Activated naive CD8-positive, alpha-beta T cell treated with anti-CD3 and anti-CD28 coated beads, Interleukin-2, amount 10 ng/mL, durations not matched to agents 7 days and 5 days (primary cell): ENCODE measurements at regions not wholly inside any gene's neighbourhood (a gene's known extent, or its start where the extent isn't known, plus 50 kb on each side); places are given as distances from the start of the nearest gene placed in this dataset.
A peak's percentile ranks its signal among the peaks of the same experiment; 100 is the strongest.
"Not testable (repeated sequence)": the region's sequence is repeated elsewhere in the genome, so short reads cannot be mapped to it uniquely, and the experiment has no call there.

ENCODE experiments used
- ATAC-seq: fragments of 150-1000 bp; cut with Tn5 transposase; one replicate; pipeline ENCODE4 v1.10.0; 2021; ENCODE audit warnings: low read depth, moderate library complexity
- POLR2A ChIA-PET: fragments of 350-600 bp; sonication (Branson Sonifier 250); formaldehyde crosslinking; loops from one replicate; lab custom pipeline; 2021; ENCODE audit warnings: antibody characterized with exemption; lab: Charles Lee
- DNase-seq: peaks from one replicate; pipeline ENCODE4 v3.0.0; 2021
- H3K27ac Mint-ChIP-seq: one replicate; pipeline ENCODE4 v1.8.0; 2022; ENCODE audit warnings: mild to moderate bottlenecking, mixed read lengths
- H3K27me3 Mint-ChIP-seq: one replicate; pipeline ENCODE4 v1.8.0; 2022; ENCODE audit warnings: mild to moderate bottlenecking, moderate library complexity, mixed read lengths
- H3K36me3 Mint-ChIP-seq: one replicate; pipeline ENCODE4 v1.8.0; 2021; ENCODE audit warnings: mild to moderate bottlenecking, mixed read lengths
- H3K4me1 Mint-ChIP-seq: one replicate; pipeline ENCODE4 v1.8.0; 2021; ENCODE audit warnings: mixed read lengths
- H3K4me3 Mint-ChIP-seq: one replicate; pipeline ENCODE4 v1.8.0; 2022; ENCODE audit warnings: mild to moderate bottlenecking, moderate library complexity, mixed read lengths
- H3K9me3 Mint-ChIP-seq: one replicate; pipeline ENCODE4 v1.8.0; 2021; ENCODE audit warnings: mixed read lengths

- ATAC-seq = not testable (repeated sequence)
These were observed 55.3 kb upstream of the THOC2 start for GRCh38 chrX:123788193-123788592.

GRCh38 chrX:123788744-123789143, 55.9 kb upstream of the THOC2 start:
- ATAC-seq = no peak
- Mint-ChIP-seq H3K27me3 (peaks cover 3% of the 10 kb centered on the region), H3K27ac (no peak overlapping the region), H3K36me3 (no peaks in the 10 kb centered on the region), H3K9me3 (no peaks in the 10 kb centered on the region), H3K4me1 (no peaks in the 10 kb centered on the region), H3K4me3 (no peak overlapping the region)
- DNase-seq = no peak
- POLR2A ChIA-PET = no interaction called here

More at GRCh38 chrX:123788193-123788592, 55.3 kb upstream of the THOC2 start:
- DNase-seq, H3K36me3 Mint-ChIP-seq, H3K4me1 Mint-ChIP-seq, POLR2A ChIA-PET, H3K27me3 Mint-ChIP-seq, H3K9me3 Mint-ChIP-seq, H3K27ac Mint-ChIP-seq, H3K4me3 Mint-ChIP-seq: not testable (repeated sequence)

- Mint-ChIP-seq H3K9me3 (no peaks in the 10 kb centered on the region), H3K4me3 (no peak overlapping the region), H3K27ac (no peak overlapping the region), H3K36me3 (no peaks in the 10 kb centered on the region), H3K27me3 (no peaks in the 10 kb centered on the region), H3K4me1 (no peaks in the 10 kb centered on the region)
- DNase-seq (no peak), ATAC-seq (peak; percentile 39)
- POLR2A ChIA-PET = no interaction called here
These were observed 62.1 kb upstream of the XIAP start for GRCh38 chrX:123797543-123798447.

- H3K36me3 Mint-ChIP-seq, DNase-seq, H3K27ac Mint-ChIP-seq, ATAC-seq, H3K9me3 Mint-ChIP-seq, H3K27me3 Mint-ChIP-seq, H3K4me3 Mint-ChIP-seq, POLR2A ChIA-PET, H3K4me1 Mint-ChIP-seq: not testable (repeated sequence)
These were observed 61.0 kb upstream of the XIAP start for GRCh38 chrX:123798706-123799430.

- Mint-ChIP-seq H3K4me3 (no peak overlapping the region), H3K27me3 (no peaks in the 10 kb centered on the region), H3K4me1 (peaks cover 5% of the 10 kb centered on the region), H3K27ac (no peak overlapping the region), H3K9me3 (no peaks in the 10 kb centered on the region), H3K36me3 (no peaks in the 10 kb centered on the region)
- no peak for ATAC-seq
- DNase-seq = no peak
- POLR2A ChIA-PET = no interaction called here
These were observed 58.0 kb upstream of the XIAP start for GRCh38 chrX:123801901-123802300.

- Mint-ChIP-seq H3K9me3 (no peaks in the 10 kb centered on the region), H3K27me3 (no peaks in the 10 kb centered on the region), H3K36me3 (no peaks in the 10 kb centered on the region), H3K4me1 (peaks cover 5% of the 10 kb centered on the region), H3K4me3 (no peak overlapping the region), H3K27ac (peak overlapping the region; percentile 1)
- DNase-seq (no peak), ATAC-seq (peak; percentile 88)
- POLR2A ChIA-PET = interaction anchor here (0.6 kb wide), 1 partner anchor 9 kb away, joined by 3 read pairs; no protein-coding TSS in a partner anchor
These were observed 56.4 kb upstream of the XIAP start for GRCh38 chrX:123803331-123803983.

- H3K27me3 Mint-ChIP-seq, H3K9me3 Mint-ChIP-seq, H3K27ac Mint-ChIP-seq, DNase-seq, H3K4me1 Mint-ChIP-seq, H3K36me3 Mint-ChIP-seq, H3K4me3 Mint-ChIP-seq, ATAC-seq, POLR2A ChIA-PET: not testable (repeated sequence)
These were observed 55.9 kb upstream of the XIAP start for GRCh38 chrX:123803984-123804365.

- DNase-seq = no peak
- Mint-ChIP-seq H3K27ac (no peak overlapping the region), H3K36me3 (no peaks in the 10 kb centered on the region), H3K4me1 (peaks cover 5% of the 10 kb centered on the region), H3K27me3 (no peaks in the 10 kb centered on the region), H3K4me3 (no peak overlapping the region), H3K9me3 (no peaks in the 10 kb centered on the region)
- POLR2A ChIA-PET = no interaction called here
- ATAC-seq = no peak
These were observed 51.9 kb upstream of the XIAP start for GRCh38 chrX:123807835-123808416.

- H3K27me3 Mint-ChIP-seq = no peaks in the 10 kb centered on the region
- H3K27ac Mint-ChIP-seq = no peak overlapping the region
- H3K4me3 Mint-ChIP-seq = no peak overlapping the region
- no peak for ATAC-seq
- no peaks in the 10 kb centered on the region for H3K9me3 Mint-ChIP-seq
- POLR2A ChIA-PET = no interaction called here
- no peaks in the 10 kb centered on the region for H3K36me3 Mint-ChIP-seq
- no peak for DNase-seq
- no peaks in the 10 kb centered on the region for H3K4me1 Mint-ChIP-seq
These were observed 49.9 kb upstream of the XIAP start for GRCh38 chrX:123809854-123810375.
